PC-3 (cell line): ENCODE measurements at regions not wholly inside any gene's neighbourhood (a gene's known extent, or its start where the extent isn't known, plus 50 kb on each side); places are given as distances from the start of the nearest gene placed in this dataset.

ENCODE experiments used
- CTCF ChIP-seq: fragments of 300-600 bp; sonication (generic); conservative IDR thresholded peaks from 2 replicates; pipeline ENCODE4 v1.5.1; 2017; ENCODE audit warnings: antibody characterized with exemption, low read depth, mild to moderate bottlenecking, low read length
- EZH2 ChIP-seq: fragments of 300-600 bp; sonication (generic); IDR thresholded peaks from one replicate; pipeline ENCODE4 v1.6.1; 2017; ENCODE audit warnings: antibody characterized with exemption, mild to moderate bottlenecking, low read length; ENCODE audit not compliant: unreplicated experiment
- EZH2phosphoT487 ChIP-seq: fragments of 300-600 bp; sonication (generic); IDR thresholded peaks from 2 replicates; pipeline ENCODE4 v1.6.1; 2018; ENCODE audit warnings: mild to moderate bottlenecking, antibody characterized with exemption, low read length, borderline replicate concordance

DNA sequence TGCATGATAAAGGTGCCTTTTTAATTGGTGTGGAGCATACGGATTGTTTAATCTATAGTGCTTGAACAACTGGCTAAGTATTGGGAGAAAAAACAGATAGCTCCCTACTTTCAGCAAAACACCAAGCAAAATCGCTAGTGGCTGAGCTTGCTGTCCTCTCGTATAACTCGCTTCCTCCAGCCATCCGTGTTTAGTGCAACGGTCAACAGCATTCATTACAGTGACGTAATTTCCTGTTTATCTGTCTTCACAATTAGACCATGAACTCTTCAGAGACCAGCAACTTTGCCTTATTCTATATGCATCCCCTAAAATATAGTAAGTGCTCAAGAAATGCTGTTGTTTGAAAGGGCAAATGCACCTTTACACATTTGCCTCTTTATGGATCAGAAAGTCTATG lies 511.9 kb downstream of the HAPSTR1 start:
- TF ChIP-seq CTCF (no peak), EZH2 (no peak), EZH2phosphoT487 (no peak)
